GM23338 (cell line): ENCODE measurements at regions not wholly inside any gene's neighbourhood (a gene's known extent, or its start where the extent isn't known, plus 50 kb on each side); places are given as distances from the start of the nearest gene placed in this dataset.

Experiments used
- CREB1 ChIP-seq: fragments of 250-450 bp; sonication (Bioruptor Pico); IDR thresholded peaks from 2 replicates; pipeline ENCODE4 v1.5.0; 2020; ENCODE audit warnings: low read depth, mild to moderate bottlenecking, moderate library complexity
- EZH2 ChIP-seq: fragments of 200-600 bp; sonication (generic); IDR thresholded peaks from one replicate; pipeline ENCODE4 v1.8.0; 2017; ENCODE audit warnings: antibody characterized with exemption, mild to moderate bottlenecking, low read depth; ENCODE audit not compliant: unreplicated experiment
- EZH2phosphoT487 ChIP-seq: fragments of 200-600 bp; sonication (generic); IDR thresholded peaks from one replicate; pipeline ENCODE4 v1.8.1; 2018; ENCODE audit warnings: antibody characterized with exemption; ENCODE audit not compliant: unreplicated experiment
- POLR2AphosphoS5 ChIP-seq: IDR thresholded peaks from 2 replicates; pipeline ENCODE4 v1.6.1; 2016; ENCODE audit warnings: antibody characterized with exemption, low read depth
- ZNF114 ChIP-seq: fragments of 250-450 bp; sonication (Bioruptor Pico); IDR thresholded peaks from 2 replicates; pipeline ENCODE4 v1.5.0; 2020; ENCODE audit warnings: mild to moderate bottlenecking, moderate library complexity
- TF ChIP-seq, protein P1 (sequence below), 2 experiments: fragments of 200-600 bp in 1 of 2; sonication (generic) in 1 of 2; conservative IDR thresholded peaks; 2 replicates each; pipeline versions ENCODE4 v1.5.1 to v1.6.1; 2016 to 2017; ENCODE audit warnings: antibody characterized with exemption in 2 of 2, low read depth in 2 of 2, mild to moderate bottlenecking in 2 of 2, moderate library complexity in 1 of 2
- TF ChIP-seq, protein P2 (sequence below): IDR thresholded peaks from one replicate; pipeline ENCODE4 v1.6.1; 2018; ENCODE audit warnings: antibody characterized with exemption; ENCODE audit not compliant: unreplicated experiment

DNA sequence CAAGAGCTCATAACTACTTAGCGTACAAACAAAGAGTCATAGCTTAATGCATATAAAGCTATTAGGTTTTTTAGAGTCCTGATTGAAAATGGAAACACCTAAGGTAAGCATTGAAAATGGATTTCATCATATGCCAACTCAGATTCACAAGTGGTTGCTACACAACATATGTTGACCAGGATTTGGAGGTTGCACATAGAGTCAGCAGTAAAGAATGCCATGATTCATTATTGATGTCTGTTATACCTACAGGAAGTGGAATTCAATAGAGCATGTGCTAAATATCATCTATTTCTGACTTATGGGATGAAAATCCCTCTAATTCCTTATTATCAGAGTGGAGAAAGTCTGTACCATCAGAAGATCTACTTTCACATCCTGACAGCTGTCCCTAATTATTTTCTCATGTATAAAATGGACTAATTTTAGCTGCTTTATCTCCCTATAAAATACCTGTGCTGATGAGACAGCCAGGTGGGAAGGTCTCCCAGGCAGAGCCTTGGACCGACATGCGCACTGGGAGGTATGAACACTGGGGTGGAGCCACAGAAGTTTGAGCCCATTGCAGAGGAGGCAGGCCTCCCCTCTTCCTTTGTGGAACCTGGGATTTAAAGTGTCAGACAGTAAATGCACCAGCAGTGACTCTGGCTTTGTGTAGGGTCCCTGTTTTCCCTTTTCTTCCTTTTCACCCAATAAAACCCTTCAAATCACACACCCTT is 204.2 kb downstream of the AASDHPPT start:
- TF ChIP-seq, protein P1, sequence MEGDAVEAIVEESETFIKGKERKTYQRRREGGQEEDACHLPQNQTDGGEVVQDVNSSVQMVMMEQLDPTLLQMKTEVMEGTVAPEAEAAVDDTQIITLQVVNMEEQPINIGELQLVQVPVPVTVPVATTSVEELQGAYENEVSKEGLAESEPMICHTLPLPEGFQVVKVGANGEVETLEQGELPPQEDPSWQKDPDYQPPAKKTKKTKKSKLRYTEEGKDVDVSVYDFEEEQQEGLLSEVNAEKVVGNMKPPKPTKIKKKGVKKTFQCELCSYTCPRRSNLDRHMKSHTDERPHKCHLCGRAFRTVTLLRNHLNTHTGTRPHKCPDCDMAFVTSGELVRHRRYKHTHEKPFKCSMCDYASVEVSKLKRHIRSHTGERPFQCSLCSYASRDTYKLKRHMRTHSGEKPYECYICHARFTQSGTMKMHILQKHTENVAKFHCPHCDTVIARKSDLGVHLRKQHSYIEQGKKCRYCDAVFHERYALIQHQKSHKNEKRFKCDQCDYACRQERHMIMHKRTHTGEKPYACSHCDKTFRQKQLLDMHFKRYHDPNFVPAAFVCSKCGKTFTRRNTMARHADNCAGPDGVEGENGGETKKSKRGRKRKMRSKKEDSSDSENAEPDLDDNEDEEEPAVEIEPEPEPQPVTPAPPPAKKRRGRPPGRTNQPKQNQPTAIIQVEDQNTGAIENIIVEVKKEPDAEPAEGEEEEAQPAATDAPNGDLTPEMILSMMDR (conservative IDR thresholded peaks at IDR 0.05; ENCODE audit: low read depth in 2 of 2) = no peak
- TF ChIP-seq CREB1 (CRISPR knock-in tag) (no peak), ZNF114 (CRISPR knock-in tag) (no peak), EZH2phosphoT487 (no peak), EZH2 (no peak), POLR2AphosphoS5 (no peak)
- TF ChIP-seq, protein P2, sequence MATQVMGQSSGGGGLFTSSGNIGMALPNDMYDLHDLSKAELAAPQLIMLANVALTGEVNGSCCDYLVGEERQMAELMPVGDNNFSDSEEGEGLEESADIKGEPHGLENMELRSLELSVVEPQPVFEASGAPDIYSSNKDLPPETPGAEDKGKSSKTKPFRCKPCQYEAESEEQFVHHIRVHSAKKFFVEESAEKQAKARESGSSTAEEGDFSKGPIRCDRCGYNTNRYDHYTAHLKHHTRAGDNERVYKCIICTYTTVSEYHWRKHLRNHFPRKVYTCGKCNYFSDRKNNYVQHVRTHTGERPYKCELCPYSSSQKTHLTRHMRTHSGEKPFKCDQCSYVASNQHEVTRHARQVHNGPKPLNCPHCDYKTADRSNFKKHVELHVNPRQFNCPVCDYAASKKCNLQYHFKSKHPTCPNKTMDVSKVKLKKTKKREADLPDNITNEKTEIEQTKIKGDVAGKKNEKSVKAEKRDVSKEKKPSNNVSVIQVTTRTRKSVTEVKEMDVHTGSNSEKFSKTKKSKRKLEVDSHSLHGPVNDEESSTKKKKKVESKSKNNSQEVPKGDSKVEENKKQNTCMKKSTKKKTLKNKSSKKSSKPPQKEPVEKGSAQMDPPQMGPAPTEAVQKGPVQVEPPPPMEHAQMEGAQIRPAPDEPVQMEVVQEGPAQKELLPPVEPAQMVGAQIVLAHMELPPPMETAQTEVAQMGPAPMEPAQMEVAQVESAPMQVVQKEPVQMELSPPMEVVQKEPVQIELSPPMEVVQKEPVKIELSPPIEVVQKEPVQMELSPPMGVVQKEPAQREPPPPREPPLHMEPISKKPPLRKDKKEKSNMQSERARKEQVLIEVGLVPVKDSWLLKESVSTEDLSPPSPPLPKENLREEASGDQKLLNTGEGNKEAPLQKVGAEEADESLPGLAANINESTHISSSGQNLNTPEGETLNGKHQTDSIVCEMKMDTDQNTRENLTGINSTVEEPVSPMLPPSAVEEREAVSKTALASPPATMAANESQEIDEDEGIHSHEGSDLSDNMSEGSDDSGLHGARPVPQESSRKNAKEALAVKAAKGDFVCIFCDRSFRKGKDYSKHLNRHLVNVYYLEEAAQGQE = no peak
